CD4-positive, CD25-positive, alpha-beta regulatory T cell (primary cell): ENCODE measurements at regions not wholly inside any gene's neighbourhood (a gene's known extent, or its start where the extent isn't known, plus 50 kb on each side); places are given as distances from the start of the nearest gene placed in this dataset.

Experiments used
- ATAC-seq, 2 donors: fragments of 150-1000 bp; cut with Tn5 transposase; one replicate each; pipeline ENCODE4 v1.10.0; 2021; ENCODE audit warnings: low read depth in 2 of 2, moderate number of reproducible peaks in 2 of 2, moderate library complexity in 1 of 2
- DNase-seq, 3 donors: peaks; one replicate each; pipeline versions ENCODE4 v3.0.0 to v3.0.0-alpha.2; 2012 to 2022; ENCODE audit warnings: mixed read lengths in 1 of 3
- H3K27ac ChIP-seq: one replicate; pipeline ENCODE4 v1.7.0; 2013; ENCODE audit warnings: mild to moderate bottlenecking, low read length; ENCODE audit not compliant: insufficient read depth, poor library complexity, severe bottlenecking
- H3K27me3 ChIP-seq: one replicate; pipeline ENCODE4 v1.7.0; 2013; ENCODE audit warnings: low read length; ENCODE audit not compliant: control insufficient read depth, insufficient read depth
- H3K36me3 ChIP-seq: one replicate; pipeline ENCODE4 v1.7.0; 2013; ENCODE audit warnings: mild to moderate bottlenecking, low read length, moderate library complexity; ENCODE audit not compliant: control insufficient read depth, insufficient read depth
- H3K4me1 ChIP-seq: 2 replicates; pipeline ENCODE4 v1.7.0; 2013; ENCODE audit warnings: mild to moderate bottlenecking, low read length; ENCODE audit not compliant: insufficient read depth, control insufficient read depth, poor library complexity, severe bottlenecking
- H3K4me3 ChIP-seq: one replicate; pipeline ENCODE4 v1.7.0; 2013; ENCODE audit warnings: low read depth, mild to moderate bottlenecking, low read length, moderate library complexity
- H3K9me3 ChIP-seq, 2 experiments: 1 replicate in 1 of 2; 2 replicates in 1 of 2; pipeline ENCODE4 v1.7.0; 2013; ENCODE audit warnings: low read length in 2 of 2, mild to moderate bottlenecking in 1 of 2, moderate library complexity in 1 of 2; ENCODE audit not compliant: control insufficient read depth in 2 of 2
- H3K27ac Mint-ChIP-seq, 3 donors: one replicate each; pipeline ENCODE4 v1.8.0; 2020 to 2022; ENCODE audit warnings: mild to moderate bottlenecking in 3 of 3, mixed read lengths in 3 of 3, moderate library complexity in 2 of 3
- H3K27me3 Mint-ChIP-seq: one replicate; pipeline ENCODE4 v1.8.0; 2022; ENCODE audit warnings: mild to moderate bottlenecking, mixed read lengths
- H3K36me3 Mint-ChIP-seq: one replicate; pipeline ENCODE4 v1.8.0; 2020; ENCODE audit warnings: mixed read lengths
- H3K4me1 Mint-ChIP-seq, 4 donors: one replicate each; pipeline ENCODE4 v1.8.0; 2020 to 2022; ENCODE audit warnings: mixed read lengths in 4 of 4, mild to moderate bottlenecking in 1 of 4
- H3K4me3 Mint-ChIP-seq, 4 donors: one replicate each; pipeline ENCODE4 v1.8.0; 2020 to 2022; ENCODE audit warnings: mild to moderate bottlenecking in 4 of 4, mixed read lengths in 4 of 4, moderate library complexity in 3 of 4
- H3K9me3 Mint-ChIP-seq, 7 donors: one replicate each; pipeline ENCODE4 v1.8.0; 2020 to 2022; ENCODE audit warnings: mixed read lengths in 7 of 7, mild to moderate bottlenecking in 3 of 7, moderate library complexity in 2 of 7

GRCh38 chr2:176561706-176562105 lies 292.5 kb downstream of the MTX2 start:
- H3K27ac ChIP-seq: no peak overlapping the region
- Mint-ChIP-seq H3K27me3 (peaks cover 24% of the 10 kb centered on the region), H3K27ac (no peak overlapping the region), H3K4me1 (peaks cover 0 to 2% (median 0%) of the 10 kb centered on the region in 4 donors), H3K4me3 (no peak overlapping the region), H3K36me3 (no peaks in the 10 kb centered on the region), H3K9me3 (peaks cover 0 to 2% (median 0%) of the 10 kb centered on the region in 7 donors)
- H3K4me1 ChIP-seq: no peaks in the 10 kb centered on the region
- peaks cover 6% of the 10 kb centered on the region for H3K27me3 ChIP-seq
- no peak for ATAC-seq
- no peaks in the 10 kb centered on the region for H3K9me3 ChIP-seq
- DNase-seq: no peak
- H3K4me3 ChIP-seq: no peak overlapping the region
- H3K36me3 ChIP-seq: no peaks in the 10 kb centered on the region

GRCh38 chr2:176562359-176563078 lies 293.3 kb downstream of the MTX2 start:
- no peak overlapping the region for H3K4me3 ChIP-seq
- peaks cover 24% of the 10 kb centered on the region for H3K27me3 Mint-ChIP-seq
- no peaks in the 10 kb centered on the region for H3K36me3 ChIP-seq
- no peak overlapping the region for H3K4me3 Mint-ChIP-seq
- peaks cover 0 to 2% (median 0%) of the 10 kb centered on the region in 7 donors for H3K9me3 Mint-ChIP-seq
- DNase-seq: no peak
- H3K36me3 Mint-ChIP-seq: no peaks in the 10 kb centered on the region
- no peak for ATAC-seq
- peaks cover 0 to 2% (median 0%) of the 10 kb centered on the region in 4 donors for H3K4me1 Mint-ChIP-seq
- H3K27me3 ChIP-seq: peaks cover 6% of the 10 kb centered on the region
- no peak overlapping the region for H3K27ac ChIP-seq
- no peaks in the 10 kb centered on the region for H3K9me3 ChIP-seq
- peak overlapping the region in 1 of 3 donors; percentile 12 for H3K27ac Mint-ChIP-seq
- H3K4me1 ChIP-seq: no peaks in the 10 kb centered on the region

- H3K27me3 Mint-ChIP-seq: peaks cover 11% of the 10 kb centered on the region
- no peak overlapping the region for H3K27ac Mint-ChIP-seq
- ATAC-seq: no peak
Observed at GRCh38 chr2:176565641-176566323, 296.5 kb downstream of the MTX2 start.

GRCh38 chr2:176566496-176566895 lies 297.3 kb downstream of the MTX2 start:
- Mint-ChIP-seq H3K9me3 (peaks cover 0 to 2% (median 0%) of the 10 kb centered on the region in 7 donors), H3K27ac (no peak overlapping the region), H3K4me1 (no peaks in the 10 kb centered on the region), H3K36me3 (no peaks in the 10 kb centered on the region), H3K27me3 (peaks cover 10% of the 10 kb centered on the region), H3K4me3 (no peak overlapping the region)
- no peak overlapping the region for H3K27ac ChIP-seq
- H3K36me3 ChIP-seq: no peaks in the 10 kb centered on the region
- peaks cover 7% of the 10 kb centered on the region for H3K27me3 ChIP-seq
- ATAC-seq: no peak
- H3K9me3 ChIP-seq: no peaks in the 10 kb centered on the region
- no peak overlapping the region for H3K4me3 ChIP-seq
- H3K4me1 ChIP-seq: no peaks in the 10 kb centered on the region
- no peak for DNase-seq

More at GRCh38 chr2:176565641-176566323, 296.5 kb downstream of the MTX2 start:
- Mint-ChIP-seq H3K4me3 (no peak overlapping the region), H3K9me3 (peaks cover 0 to 2% (median 0%) of the 10 kb centered on the region in 7 donors), H3K4me1 (no peaks in the 10 kb centered on the region), H3K36me3 (no peaks in the 10 kb centered on the region)
- no peaks in the 10 kb centered on the region for H3K36me3 ChIP-seq
- H3K4me1 ChIP-seq: no peaks in the 10 kb centered on the region
- no peak overlapping the region for H3K4me3 ChIP-seq
- H3K9me3 ChIP-seq: no peaks in the 10 kb centered on the region
- no peak overlapping the region for H3K27ac ChIP-seq
- no peak for DNase-seq
- H3K27me3 ChIP-seq: peaks cover 5% of the 10 kb centered on the region

- no peaks in the 10 kb centered on the region for H3K4me1 Mint-ChIP-seq
- DNase-seq: no peak
- Histone ChIP-seq H3K27ac (no peak overlapping the region), H3K27me3 (peaks cover 7% of the 10 kb centered on the region), H3K4me3 (no peak overlapping the region), H3K36me3 (no peaks in the 10 kb centered on the region), H3K4me1 (no peaks in the 10 kb centered on the region), H3K9me3 (no peaks in the 10 kb centered on the region)
- H3K27me3 Mint-ChIP-seq: peaks cover 10% of the 10 kb centered on the region
- no peak for ATAC-seq
- no peak overlapping the region for H3K27ac Mint-ChIP-seq
- no peaks in the 10 kb centered on the region for H3K36me3 Mint-ChIP-seq
- H3K9me3 Mint-ChIP-seq: peaks cover 0 to 2% (median 0%) of the 10 kb centered on the region in 7 donors
- H3K4me3 Mint-ChIP-seq: no peak overlapping the region
Observed at GRCh38 chr2:176566961-176567360, 297.7 kb downstream of the MTX2 start.

- no peak for ATAC-seq
Observed at GRCh38 chr2:176567361-176567760, 298.1 kb downstream of the MTX2 start.

GRCh38 chr2:176569574-176569973 lies 300.3 kb downstream of the MTX2 start:
- no peak overlapping the region for H3K27ac Mint-ChIP-seq
- no peak overlapping the region for H3K4me3 Mint-ChIP-seq
- H3K27me3 Mint-ChIP-seq: peaks cover 6% of the 10 kb centered on the region
- Histone ChIP-seq H3K36me3 (no peaks in the 10 kb centered on the region), H3K4me3 (no peak overlapping the region), H3K27ac (no peak overlapping the region), H3K9me3 (no peaks in the 10 kb centered on the region), H3K27me3 (peaks cover 6% of the 10 kb centered on the region), H3K4me1 (no peaks in the 10 kb centered on the region)
- DNase-seq: no peak
- H3K9me3 Mint-ChIP-seq: peaks cover 0 to 2% (median 0%) of the 10 kb centered on the region in 7 donors
- H3K36me3 Mint-ChIP-seq: no peaks in the 10 kb centered on the region
- ATAC-seq: no peak
- no peaks in the 10 kb centered on the region for H3K4me1 Mint-ChIP-seq

More at GRCh38 chr2:176567361-176567760, 298.1 kb downstream of the MTX2 start:
- Mint-ChIP-seq H3K4me1 (no peaks in the 10 kb centered on the region), H3K27ac (no peak overlapping the region), H3K36me3 (no peaks in the 10 kb centered on the region), H3K9me3 (peaks cover 0 to 2% (median 0%) of the 10 kb centered on the region in 7 donors), H3K4me3 (no peak overlapping the region), H3K27me3 (peaks cover 11% of the 10 kb centered on the region)
- no peaks in the 10 kb centered on the region for H3K4me1 ChIP-seq
- H3K9me3 ChIP-seq: no peaks in the 10 kb centered on the region
- DNase-seq: no peak
- H3K4me3 ChIP-seq: no peak overlapping the region
- no peaks in the 10 kb centered on the region for H3K36me3 ChIP-seq
- no peak overlapping the region for H3K27ac ChIP-seq
- H3K27me3 ChIP-seq: peaks cover 7% of the 10 kb centered on the region
